Activated T-helper 17 cell treated with anti-CD3 and anti-CD28 coated beads, Interleukin-2, amount 50 U/mL, for 72 hours (primary cell): ENCODE measurements at regions not wholly inside any gene's neighbourhood (a gene's known extent, or its start where the extent isn't known, plus 50 kb on each side); places are given as distances from the start of the nearest gene placed in this dataset.

ENCODE experiments used
- ATAC-seq: fragments of 150-1000 bp; cut with Tn5 transposase; replicated peaks from 2 replicates; pipeline ENCODE4 v1.10.0; 2021; ENCODE audit warnings: mild to moderate bottlenecking, moderate library complexity
- H3K27ac Mint-ChIP-seq: one replicate; pipeline ENCODE4 v1.8.0; 2022; ENCODE audit warnings: mixed read lengths
- H3K27me3 Mint-ChIP-seq: one replicate; pipeline ENCODE4 v1.8.0; 2022; ENCODE audit warnings: mixed read lengths
- H3K36me3 Mint-ChIP-seq: one replicate; pipeline ENCODE4 v1.8.0; 2022; ENCODE audit warnings: low read depth, mild to moderate bottlenecking, mixed read lengths
- H3K4me1 Mint-ChIP-seq: one replicate; pipeline ENCODE4 v1.8.0; 2022; ENCODE audit warnings: mixed read lengths
- H3K4me3 Mint-ChIP-seq: one replicate; pipeline ENCODE4 v1.8.0; 2022; ENCODE audit warnings: mild to moderate bottlenecking, mixed read lengths
- H3K9me3 Mint-ChIP-seq: one replicate; pipeline ENCODE4 v1.8.0; 2022; ENCODE audit warnings: mixed read lengths

DNA sequence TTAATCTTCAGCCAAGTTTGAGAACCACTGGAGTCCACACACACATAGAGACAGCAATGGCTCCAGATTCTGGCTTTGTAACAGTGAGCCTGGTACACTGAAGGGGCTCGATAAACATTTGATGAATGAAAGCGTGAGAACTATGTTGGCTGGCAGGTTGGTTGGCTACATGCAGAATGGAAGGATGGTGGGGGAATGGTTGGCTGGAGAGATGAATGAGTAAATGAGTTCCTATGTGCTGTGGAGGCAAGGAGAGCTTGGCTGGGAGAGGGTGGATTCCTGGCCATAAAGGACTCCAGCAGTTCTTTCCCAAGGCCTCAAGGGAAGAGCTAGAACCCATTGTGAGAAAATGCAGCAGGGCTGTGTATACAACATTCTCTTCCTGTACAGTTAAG is 168.0 kb upstream of the NECTIN1 start:
- no peak overlapping the region for H3K27ac Mint-ChIP-seq
- H3K9me3 Mint-ChIP-seq, result no peaks in the 10 kb centered on the region
- no peak overlapping the region for H3K4me3 Mint-ChIP-seq
- ATAC-seq, result no peak
- no peaks in the 10 kb centered on the region for H3K4me1 Mint-ChIP-seq
- no peaks in the 10 kb centered on the region for H3K36me3 Mint-ChIP-seq
- H3K27me3 Mint-ChIP-seq, result peaks cover 10% of the 10 kb centered on the region

DNA sequence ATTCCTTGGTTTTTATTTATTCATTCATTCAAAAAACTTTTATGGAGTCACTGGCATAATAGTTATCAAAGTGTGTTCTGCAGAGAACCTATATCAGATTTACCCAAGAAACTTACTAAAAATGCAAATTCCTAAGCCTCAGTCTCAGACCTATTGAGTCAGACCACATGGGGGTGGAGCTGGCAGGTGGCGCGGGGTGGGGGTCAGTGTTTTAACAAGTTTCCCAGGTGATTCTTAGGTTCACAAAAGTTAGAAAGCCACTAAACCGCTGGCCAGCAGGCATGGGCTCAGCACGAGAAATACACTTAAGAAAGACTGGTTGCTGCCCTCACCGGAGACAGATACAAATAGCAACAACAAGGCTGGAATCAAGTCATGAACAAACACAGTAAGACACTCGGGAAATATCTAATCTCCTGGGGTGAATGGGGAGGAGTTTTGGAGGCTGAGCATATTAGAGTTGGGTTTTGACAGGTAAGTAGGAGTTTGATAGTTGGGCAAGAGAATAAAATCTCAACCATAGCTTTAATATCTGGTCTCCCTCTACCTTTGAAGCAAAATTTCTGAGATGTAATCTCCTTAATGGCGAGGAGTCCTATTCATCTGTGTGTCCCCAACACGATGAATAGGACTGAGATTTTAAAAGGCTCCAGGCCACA is 167.5 kb upstream of the NECTIN1 start:
- Mint-ChIP-seq H3K9me3 (no peaks in the 10 kb centered on the region), H3K27me3 (peaks cover 10% of the 10 kb centered on the region), H3K4me3 (no peak overlapping the region), H3K27ac (no peak overlapping the region), H3K4me1 (no peaks in the 10 kb centered on the region), H3K36me3 (no peaks in the 10 kb centered on the region)
- ATAC-seq, result no peak

DNA sequence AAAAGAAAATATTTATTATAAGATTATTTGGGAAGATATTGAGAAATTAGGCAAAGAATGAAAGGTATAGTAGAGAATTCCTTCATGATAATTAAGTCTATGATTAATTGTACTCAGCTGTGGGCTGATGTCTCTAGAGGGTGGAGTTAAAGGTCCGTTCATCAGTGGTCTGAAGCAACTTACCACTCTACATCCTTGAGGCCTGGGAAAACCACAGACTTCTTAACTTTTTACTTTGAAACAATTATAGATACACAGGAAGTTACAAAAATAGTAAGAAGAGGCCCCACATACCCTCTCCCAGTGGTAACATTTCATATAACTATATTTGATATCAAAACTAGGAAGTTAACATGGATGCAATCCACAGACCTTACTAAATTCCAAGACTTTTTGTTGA is 167.0 kb upstream of the NECTIN1 start:
- Mint-ChIP-seq H3K36me3 (no peaks in the 10 kb centered on the region), H3K27me3 (peaks cover 13% of the 10 kb centered on the region), H3K9me3 (no peaks in the 10 kb centered on the region), H3K4me3 (no peak overlapping the region), H3K4me1 (no peaks in the 10 kb centered on the region), H3K27ac (no peak overlapping the region)
- no peak for ATAC-seq

DNA sequence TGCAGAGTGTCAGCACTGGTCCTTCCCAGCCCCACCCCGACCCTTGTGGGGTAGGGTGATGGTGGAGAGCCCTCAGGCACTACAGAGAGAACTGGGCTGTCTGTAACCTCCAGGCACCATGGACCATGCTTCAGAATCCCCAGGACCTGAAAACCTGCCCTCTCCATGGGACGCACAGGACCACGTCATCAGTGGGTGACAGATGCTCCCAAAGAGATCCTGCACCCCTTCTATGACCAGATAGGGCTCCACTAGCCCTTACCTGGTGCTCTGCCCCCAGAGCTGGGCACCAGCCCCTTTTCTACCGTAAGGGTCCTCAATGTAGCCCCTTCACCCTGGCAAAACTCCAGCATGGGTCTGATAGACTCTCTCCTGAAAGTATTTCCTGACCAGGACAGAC is 165.9 kb upstream of the NECTIN1 start:
- Mint-ChIP-seq H3K4me1 (no peaks in the 10 kb centered on the region), H3K27me3 (peaks cover 15% of the 10 kb centered on the region), H3K27ac (no peak overlapping the region), H3K36me3 (no peaks in the 10 kb centered on the region), H3K4me3 (no peak overlapping the region), H3K9me3 (no peaks in the 10 kb centered on the region)
- no peak for ATAC-seq

DNA sequence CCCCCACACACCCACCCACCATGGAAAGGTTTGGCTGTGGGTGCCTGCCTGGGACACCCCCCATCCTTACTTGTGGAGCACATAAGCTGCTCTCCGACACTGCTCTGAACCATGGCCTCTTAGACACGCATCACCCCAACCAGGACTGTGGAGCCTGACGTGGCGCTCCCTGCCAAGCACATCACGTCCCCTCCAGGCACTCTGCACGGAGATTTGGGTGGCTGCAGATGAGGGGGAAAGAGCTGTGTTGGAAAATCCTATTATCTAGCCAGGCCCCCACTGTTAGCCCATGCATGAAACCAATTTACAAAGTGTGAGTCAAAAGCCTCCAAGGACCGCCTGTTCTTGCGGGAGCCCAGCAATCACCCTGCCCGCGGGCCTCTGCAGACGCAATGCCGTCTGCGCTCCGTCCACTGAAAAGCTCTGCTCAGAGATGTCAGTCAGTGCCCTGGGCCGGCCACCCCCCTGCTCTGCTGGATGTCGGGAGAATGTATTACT is 163.4 kb upstream of the NECTIN1 start:
- no peak for ATAC-seq
- Mint-ChIP-seq H3K36me3 (no peaks in the 10 kb centered on the region), H3K27me3 (peaks cover 20% of the 10 kb centered on the region), H3K27ac (no peak overlapping the region), H3K9me3 (no peaks in the 10 kb centered on the region), H3K4me3 (no peak overlapping the region), H3K4me1 (no peaks in the 10 kb centered on the region)

DNA sequence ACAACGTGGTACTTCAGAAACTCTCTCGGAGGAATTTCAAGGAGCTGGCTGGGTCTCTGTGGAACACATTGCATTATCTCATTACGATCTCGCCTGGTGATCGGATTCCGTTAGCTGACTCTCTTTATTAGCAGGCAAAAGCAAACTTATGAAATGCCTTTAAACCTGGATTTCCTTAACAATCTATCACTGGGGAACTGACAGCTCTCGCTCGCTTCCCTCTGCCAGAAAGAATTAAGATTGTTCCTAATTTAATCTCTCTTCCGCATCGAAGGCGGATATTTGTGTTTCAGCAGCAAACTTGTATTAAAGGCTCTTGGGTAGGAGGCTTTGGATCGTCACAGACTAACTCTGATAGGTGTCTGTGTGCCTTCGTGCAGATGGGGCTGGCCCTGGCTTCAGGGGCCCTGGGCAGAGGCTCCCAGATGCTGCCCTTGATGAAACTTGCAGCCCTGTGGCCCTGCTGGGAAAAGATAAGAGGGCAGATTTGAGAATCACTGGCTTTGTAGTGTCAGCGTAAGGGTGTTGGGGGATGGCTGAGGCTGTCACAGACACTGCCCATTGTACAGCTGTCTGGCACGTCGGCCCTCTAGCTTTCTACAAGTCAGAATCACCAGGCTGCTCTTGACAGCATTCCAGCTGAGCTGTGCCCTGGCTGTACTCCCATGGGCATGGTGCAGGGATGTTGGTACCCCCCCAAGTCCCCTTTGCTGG is 162.2 kb upstream of the NECTIN1 start:
- no peak overlapping the region for H3K27ac Mint-ChIP-seq
- ATAC-seq, result no peak
- no peaks in the 10 kb centered on the region for H3K4me1 Mint-ChIP-seq
- peaks cover 17% of the 10 kb centered on the region for H3K27me3 Mint-ChIP-seq
- no peak overlapping the region for H3K4me3 Mint-ChIP-seq
- no peaks in the 10 kb centered on the region for H3K9me3 Mint-ChIP-seq
- H3K36me3 Mint-ChIP-seq, result no peaks in the 10 kb centered on the region

DNA sequence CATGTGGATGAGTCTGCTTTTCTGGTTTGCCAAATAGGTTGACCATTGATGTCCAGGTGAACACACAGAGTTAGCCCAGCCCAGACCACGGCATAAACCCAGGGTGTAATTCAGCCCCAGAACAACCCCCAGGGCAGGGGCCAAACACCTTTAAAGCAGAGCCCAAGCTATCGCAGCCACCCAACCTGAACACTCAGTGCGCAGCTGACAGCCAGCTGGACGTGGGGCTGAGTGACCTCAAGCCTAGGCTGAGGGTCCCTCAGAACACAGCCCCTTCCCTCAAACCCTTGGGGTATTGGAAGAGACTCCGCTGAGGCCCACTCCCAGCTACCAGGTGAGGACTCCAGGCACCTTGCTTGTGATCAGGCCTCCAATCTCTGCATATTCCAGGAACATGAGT is 161.5 kb upstream of the NECTIN1 start:
- Mint-ChIP-seq H3K36me3 (no peaks in the 10 kb centered on the region), H3K27me3 (peaks cover 17% of the 10 kb centered on the region), H3K27ac (no peak overlapping the region), H3K4me1 (no peaks in the 10 kb centered on the region), H3K9me3 (no peaks in the 10 kb centered on the region), H3K4me3 (no peak overlapping the region)
- ATAC-seq, result no peak

DNA sequence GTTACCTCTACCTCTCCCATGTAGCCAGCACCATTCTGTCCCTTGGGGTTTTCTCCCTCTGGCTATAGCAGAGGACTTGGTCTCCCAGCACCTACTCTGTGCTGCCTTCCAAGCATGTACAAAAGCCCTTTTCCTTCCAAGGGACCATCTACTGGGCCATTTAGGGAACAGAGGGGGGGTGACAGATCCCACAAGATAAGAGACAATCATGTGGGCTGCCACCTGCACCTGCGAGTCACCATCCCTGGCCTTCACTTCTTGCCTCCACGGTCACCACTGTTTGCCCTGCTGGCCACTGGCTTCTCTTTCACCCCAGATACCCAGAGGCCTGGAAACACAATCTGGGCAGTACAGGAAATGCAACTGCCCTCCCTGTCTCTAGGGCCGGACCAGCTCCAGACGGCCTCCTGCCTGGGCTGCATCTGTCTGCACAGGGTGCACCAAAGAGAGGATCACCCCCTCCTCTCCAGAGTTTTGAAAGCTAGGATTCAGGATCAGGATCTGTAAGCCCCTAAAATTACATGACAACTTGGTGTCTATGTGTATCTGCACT is 160.8 kb upstream of the NECTIN1 start:
- Mint-ChIP-seq H3K4me3 (no peak overlapping the region), H3K27me3 (peaks cover 21% of the 10 kb centered on the region), H3K27ac (no peak overlapping the region), H3K4me1 (no peaks in the 10 kb centered on the region), H3K36me3 (no peaks in the 10 kb centered on the region), H3K9me3 (no peaks in the 10 kb centered on the region)
- ATAC-seq, result no peak

DNA sequence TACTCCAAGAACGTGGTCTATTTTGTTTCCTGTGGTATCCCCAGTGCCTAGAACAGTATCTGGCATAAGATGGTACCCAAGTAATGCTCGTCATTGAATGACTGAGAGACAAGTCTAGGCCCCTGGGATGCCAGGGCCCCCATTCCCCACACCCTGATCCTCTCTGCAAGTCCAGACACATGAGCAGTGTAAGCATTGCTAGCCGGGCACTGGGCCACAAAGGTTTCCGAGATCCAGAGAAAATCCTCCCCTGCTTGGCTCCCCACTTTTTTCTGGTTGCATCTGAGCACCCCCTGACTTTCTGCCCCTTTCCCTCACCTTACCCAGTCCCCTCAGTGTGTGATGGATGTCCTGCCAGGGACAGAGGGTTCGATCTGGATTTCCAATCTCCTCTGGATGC is 160.1 kb upstream of the NECTIN1 start:
- peaks cover 26% of the 10 kb centered on the region for H3K27me3 Mint-ChIP-seq
- H3K27ac Mint-ChIP-seq, result no peak overlapping the region
- ATAC-seq, result no peak
- H3K4me3 Mint-ChIP-seq, result no peak overlapping the region
- no peaks in the 10 kb centered on the region for H3K4me1 Mint-ChIP-seq
- no peaks in the 10 kb centered on the region for H3K9me3 Mint-ChIP-seq
- no peaks in the 10 kb centered on the region for H3K36me3 Mint-ChIP-seq

DNA sequence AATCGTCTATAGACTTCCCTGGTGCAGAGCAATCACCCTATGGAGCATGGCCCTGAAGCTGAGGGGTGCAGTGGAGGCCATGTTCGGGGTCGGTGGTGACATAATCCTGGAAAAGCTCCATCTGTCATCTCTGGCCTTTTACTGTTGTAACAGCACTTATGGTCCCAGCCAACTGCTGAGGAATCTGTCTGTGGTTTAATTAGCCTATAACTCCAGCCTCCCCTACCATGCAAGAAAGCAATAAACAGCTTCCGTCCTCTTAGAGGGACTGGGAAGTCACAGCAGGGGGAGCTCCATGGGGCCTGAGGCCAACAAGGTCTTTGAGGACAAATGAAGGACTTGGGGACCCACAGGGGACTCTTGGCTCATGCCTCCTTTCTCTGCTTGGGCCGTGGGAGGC is 159.1 kb upstream of the NECTIN1 start:
- peaks cover 28% of the 10 kb centered on the region for H3K27me3 Mint-ChIP-seq
- no peaks in the 10 kb centered on the region for H3K9me3 Mint-ChIP-seq
- H3K36me3 Mint-ChIP-seq, result no peaks in the 10 kb centered on the region
- H3K27ac Mint-ChIP-seq, result no peak overlapping the region
- H3K4me3 Mint-ChIP-seq, result no peak overlapping the region
- no peaks in the 10 kb centered on the region for H3K4me1 Mint-ChIP-seq
- ATAC-seq, result no peak

DNA sequence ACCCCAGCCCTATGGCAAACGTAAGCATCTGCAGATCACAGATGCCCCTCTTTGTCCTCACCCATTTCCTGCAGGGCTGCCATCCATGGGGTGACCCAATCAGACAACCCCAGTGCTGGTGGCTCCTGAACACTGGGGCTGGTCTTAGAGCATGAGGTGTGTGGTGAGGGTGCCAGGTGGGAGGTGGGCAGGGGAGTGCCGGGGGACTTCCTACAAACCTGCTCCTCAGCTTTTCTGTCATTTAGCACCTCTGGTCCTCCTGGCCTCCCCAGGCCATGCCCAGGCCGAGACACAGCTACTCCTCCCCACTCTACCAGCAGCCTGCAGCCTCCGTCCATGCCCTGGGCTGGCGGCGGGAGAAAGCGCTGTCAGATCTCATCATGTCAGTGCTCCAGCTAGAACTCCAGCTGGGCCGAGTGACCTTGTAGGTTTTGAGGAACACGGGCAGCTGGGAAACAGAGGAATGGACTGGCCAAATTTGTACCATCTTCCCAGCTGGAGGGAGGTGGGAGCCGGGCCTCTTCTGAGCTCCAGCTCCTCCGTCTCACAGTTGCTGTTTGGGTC is 157.7 kb upstream of the NECTIN1 start:
- no peak overlapping the region for H3K4me3 Mint-ChIP-seq
- H3K4me1 Mint-ChIP-seq, result no peaks in the 10 kb centered on the region
- H3K27ac Mint-ChIP-seq, result no peak overlapping the region
- no peak for ATAC-seq
- H3K36me3 Mint-ChIP-seq, result no peaks in the 10 kb centered on the region
- peaks cover 23% of the 10 kb centered on the region for H3K27me3 Mint-ChIP-seq
- no peaks in the 10 kb centered on the region for H3K9me3 Mint-ChIP-seq

DNA sequence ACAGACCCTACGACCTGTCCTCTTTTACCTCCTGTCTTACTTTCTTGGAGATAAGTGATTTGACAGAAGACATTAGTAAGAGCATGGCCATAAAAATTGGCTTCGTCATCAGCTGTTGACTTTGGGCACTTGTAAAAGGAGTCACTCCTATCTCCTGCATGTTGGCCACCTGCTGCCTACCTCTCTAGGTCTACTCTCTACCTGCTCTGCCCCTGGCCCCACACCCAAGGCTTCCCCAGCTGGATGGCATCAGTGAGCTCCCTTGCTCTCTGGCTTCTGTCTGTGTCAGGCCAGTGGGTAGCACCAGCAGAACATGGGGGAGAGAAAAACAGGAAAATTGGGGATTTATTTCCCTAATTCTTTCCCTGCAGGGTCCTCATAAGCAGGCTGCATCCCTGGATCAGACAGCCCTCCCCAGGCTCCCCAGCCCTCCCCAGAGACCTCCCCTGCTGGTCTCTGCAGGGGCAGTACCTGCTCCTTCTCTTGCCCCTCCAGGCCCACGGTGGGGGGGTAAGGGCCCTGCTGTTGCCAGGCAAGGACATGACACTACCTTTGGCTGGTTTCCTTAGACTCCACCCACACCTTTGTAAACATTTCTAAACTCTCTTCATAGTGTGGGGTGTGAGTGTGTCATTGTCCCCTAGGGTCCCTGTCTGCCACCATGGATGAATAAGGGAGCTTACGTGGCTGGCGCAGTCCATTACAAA is 157.0 kb upstream of the NECTIN1 start:
- H3K4me3 Mint-ChIP-seq, result no peak overlapping the region
- no peaks in the 10 kb centered on the region for H3K4me1 Mint-ChIP-seq
- ATAC-seq, result no peak
- H3K27me3 Mint-ChIP-seq, result peaks cover 22% of the 10 kb centered on the region
- H3K27ac Mint-ChIP-seq, result no peak overlapping the region
- no peaks in the 10 kb centered on the region for H3K9me3 Mint-ChIP-seq
- H3K36me3 Mint-ChIP-seq, result no peaks in the 10 kb centered on the region

DNA sequence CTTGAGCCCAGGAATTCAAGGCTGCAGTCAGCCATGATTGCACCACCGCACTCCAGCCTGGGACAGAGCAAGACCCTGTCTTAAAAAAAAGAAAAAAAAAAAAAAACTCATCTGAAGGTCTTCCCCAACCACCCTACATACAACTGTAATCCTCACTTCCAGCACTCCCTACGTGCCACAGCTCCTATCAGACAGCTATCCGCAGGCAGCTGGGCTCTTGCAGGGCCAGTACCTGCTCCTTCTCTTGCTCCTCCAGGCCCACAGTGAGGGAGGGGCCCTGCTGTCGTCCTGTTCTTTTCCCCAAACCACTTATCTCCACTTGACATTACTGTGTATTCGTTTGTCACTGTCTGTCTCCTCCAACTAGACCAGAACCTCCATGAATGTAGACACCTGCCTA is 156.1 kb upstream of the NECTIN1 start:
- Mint-ChIP-seq H3K4me1 (no peaks in the 10 kb centered on the region), H3K4me3 (no peak overlapping the region), H3K27ac (no peak overlapping the region), H3K36me3 (no peaks in the 10 kb centered on the region), H3K9me3 (no peaks in the 10 kb centered on the region), H3K27me3 (peaks cover 17% of the 10 kb centered on the region)
- no peak for ATAC-seq

DNA sequence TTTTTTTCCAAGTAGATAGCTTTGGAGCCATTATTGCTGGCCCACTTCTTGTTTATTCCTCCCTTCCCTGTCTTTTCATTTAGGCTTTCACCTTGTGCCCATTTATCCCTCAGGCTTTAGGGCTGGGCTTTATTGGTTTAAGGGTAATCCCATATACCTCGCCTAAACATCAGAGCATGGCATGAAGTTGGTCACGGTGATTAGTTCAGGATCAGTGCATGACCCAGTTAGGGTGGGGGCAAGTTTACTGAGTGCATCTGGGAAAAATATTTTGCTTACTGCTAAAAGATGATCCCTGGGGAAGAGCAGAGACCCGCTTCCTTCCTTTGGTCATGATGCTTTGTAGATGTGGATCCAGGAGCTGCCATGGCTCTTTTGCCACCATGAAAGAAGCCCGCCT is 153.3 kb upstream of the NECTIN1 start:
- Mint-ChIP-seq H3K4me1 (no peaks in the 10 kb centered on the region), H3K27ac (no peak overlapping the region), H3K9me3 (no peaks in the 10 kb centered on the region), H3K4me3 (no peak overlapping the region), H3K27me3 (peaks cover 18% of the 10 kb centered on the region), H3K36me3 (no peaks in the 10 kb centered on the region)
- ATAC-seq, result no peak
